Fibroblast of skin of right quadriceps (primary cell): ENCODE measurements at regions not wholly inside any gene's neighbourhood (a gene's known extent, or its start where the extent isn't known, plus 50 kb on each side); places are given as distances from the start of the nearest gene placed in this dataset.

Source experiments
- DNase-seq: peaks from one replicate; pipeline ENCODE4 v3.0.0-alpha.2; 2013

DNA sequence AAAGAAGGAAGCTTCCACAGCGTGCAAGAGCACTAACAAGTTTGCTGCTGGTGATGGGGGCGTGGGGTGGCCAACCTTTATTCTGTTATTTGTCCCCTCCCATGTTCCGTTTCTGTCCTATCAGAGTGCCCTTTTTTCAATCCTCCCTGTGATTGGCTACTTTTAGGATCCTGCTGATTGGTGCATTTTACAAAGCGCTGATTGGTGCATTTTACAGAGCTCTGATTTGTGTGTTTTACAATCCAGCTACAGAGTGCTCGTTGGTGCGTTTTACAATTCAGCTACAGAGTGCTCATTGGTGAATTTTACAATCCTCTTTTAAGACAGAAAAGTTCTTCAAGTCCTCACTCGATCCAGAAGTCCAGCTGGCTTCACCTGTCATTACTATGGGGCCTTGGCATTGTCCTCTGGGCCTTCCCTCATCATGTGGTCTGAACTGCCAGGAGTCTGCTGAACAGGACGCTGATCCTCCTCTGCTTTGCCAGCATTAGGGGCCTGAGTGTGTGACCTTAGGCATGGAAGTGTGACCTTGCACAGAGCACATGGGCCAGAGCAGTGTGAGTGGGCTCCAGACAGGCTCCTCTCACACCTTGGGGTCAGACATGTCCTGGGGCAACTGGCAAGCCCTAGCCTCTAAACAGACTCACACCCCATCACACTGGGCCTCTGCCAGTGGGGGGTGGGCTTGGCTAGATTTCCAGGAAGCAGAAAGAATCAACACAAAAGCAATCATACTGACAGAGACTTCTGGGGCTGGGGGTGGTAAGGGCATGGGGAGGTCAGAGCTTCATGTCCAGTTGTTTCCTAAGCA is 167.4 kb downstream of the PTPN20 start:
- DNase-seq = peak; percentile 9

DNA sequence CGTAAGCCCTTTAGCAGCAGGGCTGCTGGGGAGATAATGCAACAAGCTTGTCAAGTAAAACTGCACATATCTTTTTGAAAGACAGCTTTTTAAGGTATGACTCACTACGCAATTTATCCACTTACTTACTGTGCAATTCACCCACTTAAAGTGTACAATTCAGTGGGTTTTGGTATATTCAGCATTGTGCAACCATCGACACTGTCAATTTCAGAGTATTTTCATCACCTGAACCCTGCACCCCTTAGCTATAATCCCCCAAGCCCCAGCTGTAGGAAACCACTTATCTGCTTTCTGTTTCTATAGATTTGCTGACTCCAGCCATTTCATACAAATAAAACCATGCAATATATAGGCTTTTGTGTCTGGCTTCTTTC is 168.0 kb downstream of the PTPN20 start:
- peak; percentile 13 for DNase-seq

DNA sequence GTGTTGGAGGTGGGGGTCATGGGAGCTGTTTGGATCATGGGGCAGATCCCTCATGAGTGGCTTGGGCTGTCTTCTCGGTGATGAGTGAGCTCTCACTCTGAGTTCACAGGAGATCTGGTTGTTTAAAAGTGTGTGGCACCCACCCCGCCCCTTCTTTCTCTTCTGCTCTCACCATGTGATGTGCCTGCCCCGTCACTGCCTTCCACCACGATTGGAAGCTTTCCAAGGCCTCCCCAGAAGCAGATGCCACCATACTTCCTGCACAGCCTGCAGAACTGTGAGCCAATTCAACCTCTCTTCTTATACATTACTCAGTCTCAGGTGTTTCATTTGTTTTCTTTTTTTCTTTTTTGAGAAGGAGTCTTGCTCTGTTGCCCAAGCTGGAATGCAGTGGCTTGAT is 170.0 kb downstream of the PTPN20 start:
- no peak for DNase-seq

DNA sequence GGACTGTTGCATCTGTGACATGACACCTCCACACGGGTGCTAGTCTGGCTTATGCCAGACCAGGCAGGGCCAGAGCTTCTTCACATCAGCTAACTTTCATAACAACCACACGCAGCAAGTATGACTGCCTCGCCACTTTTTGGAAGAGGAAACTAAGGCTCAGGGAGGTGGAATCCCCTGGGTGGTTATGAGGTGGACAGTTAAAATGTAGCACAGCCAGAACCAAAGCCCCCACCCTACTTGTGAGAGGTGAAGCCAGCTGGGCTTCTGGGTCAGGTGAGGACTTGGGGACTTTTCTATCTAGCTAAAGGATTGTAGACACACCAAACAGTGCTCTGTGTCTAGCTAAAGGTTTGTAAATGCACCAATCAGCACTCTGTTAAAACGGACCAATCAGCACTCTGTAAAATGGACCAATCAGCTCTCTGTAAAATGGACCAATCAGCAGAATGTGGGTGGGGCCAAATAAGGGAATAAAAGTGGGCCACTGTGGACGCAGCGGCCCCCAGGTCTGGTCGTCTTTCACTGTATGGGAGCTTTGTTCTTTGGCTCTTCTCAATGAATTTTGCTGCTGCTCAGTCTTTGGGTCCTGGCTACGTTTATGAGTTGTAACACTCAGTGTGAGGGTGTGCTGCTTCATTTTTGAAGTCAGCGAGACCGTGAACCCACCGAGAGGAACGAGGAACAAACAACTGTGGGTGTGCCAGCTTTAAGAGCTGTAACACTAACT is 171.0 kb downstream of the PTPN20 start:
- no peak for DNase-seq

DNA sequence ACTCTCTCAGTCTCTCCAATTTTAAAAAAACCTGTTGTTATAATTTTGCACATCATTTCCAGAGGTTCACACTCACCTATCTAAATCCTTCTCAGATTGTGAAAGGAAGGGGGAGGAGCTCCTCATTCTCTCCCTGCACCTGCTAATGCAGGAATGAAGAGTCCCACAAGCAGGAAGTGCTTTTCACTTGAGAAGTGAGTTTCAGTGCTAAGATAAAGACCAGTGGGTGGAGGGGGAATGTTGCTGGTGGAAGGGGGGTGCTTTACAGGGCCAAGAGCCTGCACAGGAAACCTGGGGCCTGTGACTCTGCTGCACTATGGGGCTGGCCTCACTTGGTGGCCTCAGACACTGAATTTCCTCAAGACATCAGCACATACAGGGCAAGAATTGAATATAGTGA is 176.4 kb downstream of the PTPN20 start:
- no peak for DNase-seq

DNA sequence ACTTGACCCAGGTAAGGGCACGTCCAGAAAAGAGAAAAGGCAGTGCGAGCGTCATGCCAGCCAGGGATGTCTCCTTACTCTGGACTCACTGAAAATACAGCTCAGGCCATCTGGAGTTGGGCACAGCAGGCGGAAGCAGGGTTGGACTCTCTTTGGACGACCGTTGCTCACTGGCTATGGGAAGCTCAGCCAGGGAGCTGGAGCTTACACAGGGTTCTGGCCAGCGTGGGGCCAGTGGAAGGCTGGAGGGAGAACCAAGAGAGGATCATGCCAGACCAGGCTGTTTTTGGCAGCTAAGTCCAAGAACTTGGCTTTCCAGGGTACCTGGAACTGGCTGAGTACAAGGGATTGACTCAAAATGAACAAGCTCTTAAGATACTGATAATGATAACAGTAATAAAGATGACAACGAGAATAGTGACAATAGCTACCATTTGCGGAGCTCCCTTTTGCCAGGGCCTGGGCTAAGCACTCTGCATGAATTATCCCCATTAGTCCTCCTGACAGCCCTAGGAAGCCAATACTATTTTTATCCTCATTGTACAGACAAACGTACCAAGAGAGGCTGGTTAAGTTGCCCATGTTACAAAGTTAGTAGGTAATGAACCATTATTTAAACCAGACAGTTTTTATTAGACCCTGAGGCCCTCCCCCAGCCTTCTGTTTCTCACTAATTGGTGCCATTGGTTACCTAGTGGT is 177.6 kb downstream of the PTPN20 start:
- DNase-seq = no peak

DNA sequence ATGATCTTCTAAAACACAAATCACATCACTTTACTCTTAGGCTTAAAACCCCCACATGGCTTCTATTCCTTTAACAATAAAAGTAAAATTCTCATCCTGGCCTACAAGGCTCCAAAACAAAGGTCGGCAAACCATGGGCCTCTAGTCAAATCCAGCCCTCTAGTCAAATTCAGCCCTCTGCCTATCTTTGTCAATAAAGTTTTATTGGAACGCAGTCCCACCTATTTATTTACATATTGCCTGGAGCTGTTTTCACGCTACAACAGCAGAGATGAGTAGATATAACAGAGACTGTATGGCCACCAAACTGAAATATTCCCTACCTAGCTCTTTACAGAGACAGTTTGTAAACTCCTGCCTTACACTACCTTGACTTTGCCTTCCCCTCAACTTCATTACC is 178.8 kb downstream of the PTPN20 start:
- no peak for DNase-seq

DNA sequence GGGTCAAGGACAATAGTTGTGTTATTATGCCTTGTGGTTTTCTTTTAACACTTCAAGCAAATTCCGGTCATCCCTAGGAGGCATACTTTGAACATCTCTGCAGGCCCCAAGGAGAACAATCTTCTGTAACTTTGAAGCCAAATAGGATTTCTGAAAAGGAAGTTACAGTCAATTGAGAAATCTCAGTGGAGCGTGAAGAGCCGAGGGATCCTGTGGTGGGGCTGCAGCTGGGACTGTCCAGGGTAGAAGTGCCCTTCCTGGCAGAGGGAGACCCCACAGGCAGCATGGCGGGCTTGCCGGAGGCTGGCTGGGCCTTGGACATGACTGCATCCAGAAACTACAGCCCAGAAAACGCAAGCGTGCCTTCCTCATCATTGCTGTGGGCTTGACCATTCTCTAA is 179.7 kb downstream of the PTPN20 start:
- no peak for DNase-seq

DNA sequence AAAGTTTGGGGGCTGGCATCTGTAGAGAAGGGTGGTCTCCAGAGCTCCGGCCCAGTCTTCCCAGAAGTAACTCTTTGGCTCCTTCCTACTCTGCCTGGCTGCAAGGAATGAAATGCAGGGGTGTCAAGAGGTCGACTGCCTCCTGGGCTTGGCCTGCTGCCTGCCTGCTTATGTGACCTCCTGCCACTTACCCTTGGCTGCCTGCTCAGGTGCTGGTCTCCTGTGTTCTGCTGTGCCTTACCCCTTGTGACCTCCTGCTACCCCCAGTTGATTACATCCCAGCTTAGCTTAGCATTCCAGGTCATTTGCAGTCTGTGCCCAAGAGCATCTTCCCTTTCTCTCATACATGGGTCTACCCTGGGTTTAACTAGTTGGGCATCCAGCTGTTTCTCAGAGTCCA is 180.2 kb downstream of the PTPN20 start:
- no peak for DNase-seq

DNA sequence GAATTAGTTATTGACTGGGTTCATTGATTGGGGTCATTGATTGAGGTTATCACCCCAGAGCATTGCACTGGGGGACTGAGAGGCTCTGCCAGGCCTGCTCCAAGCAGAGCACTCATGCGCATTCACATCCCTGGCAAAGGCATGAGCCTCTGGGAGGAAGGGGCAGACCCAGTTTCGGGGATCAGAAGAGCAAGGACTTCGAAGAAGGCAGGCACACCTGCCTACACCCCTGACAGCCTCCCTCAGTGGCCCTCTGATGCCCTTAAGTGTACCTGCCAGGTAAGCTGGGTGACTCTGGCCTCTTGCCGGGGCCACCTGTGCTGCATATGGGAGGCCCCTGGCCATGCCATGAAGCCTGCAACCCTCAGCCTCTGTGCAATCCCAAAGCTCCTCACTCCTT is 181.1 kb downstream of the PTPN20 start:
- DNase-seq = no peak

DNA sequence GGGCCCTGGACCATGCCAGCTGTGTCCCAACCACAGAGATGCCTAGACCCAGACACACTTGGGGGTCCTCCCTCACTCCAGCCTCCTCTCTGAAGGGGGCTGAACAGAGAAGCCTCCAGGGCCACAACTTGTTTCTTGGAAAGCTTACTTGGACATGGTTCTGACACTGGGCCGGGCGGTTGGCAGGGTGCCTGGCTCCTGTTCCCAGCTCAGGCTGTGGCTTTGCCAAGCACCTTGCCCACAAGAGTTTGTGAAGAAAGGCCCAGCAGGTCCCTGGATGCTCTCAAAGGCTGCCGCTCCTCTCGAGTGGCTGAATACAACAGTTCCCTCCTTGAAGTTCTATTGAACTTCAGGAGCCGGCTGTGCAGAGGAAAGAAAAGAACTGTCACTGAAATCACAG is 181.6 kb downstream of the PTPN20 start:
- no peak for DNase-seq

DNA sequence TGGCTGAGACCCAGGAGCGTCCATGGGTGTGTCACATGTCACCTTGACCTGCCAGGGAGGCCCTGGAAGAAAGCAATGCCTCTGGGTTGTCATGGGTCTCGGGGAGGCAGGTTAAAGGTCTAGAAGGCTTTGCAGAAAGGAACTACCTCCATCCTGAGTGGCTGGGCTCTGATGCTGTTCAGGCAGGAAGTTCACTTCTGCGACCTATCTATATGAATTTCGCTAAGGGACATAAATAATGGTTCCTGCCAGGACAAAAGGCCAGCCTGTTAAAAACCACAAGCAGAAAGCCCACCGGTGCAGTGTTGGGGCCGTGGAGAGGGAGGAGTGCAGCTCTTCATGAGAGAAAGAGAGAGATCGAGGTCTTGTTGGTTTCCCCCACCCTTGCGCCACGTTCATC is 182.9 kb downstream of the PTPN20 start:
- DNase-seq = no peak

DNA sequence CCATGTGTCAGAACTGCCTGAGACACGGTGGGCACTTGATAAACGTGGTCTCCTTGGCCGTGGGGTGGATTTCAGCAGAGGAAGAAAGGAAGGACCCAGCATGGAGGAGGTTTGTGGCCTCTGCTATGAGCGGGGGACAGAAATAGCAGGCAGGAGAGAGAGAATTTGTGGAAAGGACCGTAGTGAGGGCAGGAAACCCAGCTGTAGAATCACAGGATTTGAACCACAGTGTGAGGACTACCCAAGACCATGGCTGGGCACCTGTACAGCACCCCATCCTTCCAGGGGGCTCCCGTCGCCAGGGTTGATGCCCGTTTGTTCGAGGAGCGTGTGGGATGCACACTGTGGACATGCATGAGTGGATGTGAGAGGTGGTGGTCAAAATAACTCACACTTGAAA is 183.4 kb downstream of the PTPN20 start:
- no peak for DNase-seq

DNA sequence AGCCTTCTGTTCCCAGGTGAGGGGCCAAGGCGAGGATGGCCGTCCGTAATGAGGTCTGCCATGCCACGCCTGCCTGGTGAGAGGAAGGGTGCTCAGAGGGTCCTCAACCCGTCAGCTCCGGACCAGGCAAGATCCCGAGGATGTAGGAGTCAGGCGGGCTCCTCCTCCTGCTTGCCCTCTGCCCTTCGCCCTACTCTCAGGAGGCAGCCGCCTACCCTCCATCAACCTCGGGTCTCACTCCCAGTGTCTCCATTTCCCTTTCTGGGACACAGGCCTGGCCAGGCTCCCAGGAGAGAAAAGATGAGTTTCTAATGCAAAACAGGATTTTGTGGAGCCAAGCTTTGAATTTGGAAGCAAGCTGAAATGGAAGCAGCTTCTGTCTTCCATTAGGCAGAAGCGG is 184.0 kb downstream of the PTPN20 start:
- no peak for DNase-seq

DNA sequence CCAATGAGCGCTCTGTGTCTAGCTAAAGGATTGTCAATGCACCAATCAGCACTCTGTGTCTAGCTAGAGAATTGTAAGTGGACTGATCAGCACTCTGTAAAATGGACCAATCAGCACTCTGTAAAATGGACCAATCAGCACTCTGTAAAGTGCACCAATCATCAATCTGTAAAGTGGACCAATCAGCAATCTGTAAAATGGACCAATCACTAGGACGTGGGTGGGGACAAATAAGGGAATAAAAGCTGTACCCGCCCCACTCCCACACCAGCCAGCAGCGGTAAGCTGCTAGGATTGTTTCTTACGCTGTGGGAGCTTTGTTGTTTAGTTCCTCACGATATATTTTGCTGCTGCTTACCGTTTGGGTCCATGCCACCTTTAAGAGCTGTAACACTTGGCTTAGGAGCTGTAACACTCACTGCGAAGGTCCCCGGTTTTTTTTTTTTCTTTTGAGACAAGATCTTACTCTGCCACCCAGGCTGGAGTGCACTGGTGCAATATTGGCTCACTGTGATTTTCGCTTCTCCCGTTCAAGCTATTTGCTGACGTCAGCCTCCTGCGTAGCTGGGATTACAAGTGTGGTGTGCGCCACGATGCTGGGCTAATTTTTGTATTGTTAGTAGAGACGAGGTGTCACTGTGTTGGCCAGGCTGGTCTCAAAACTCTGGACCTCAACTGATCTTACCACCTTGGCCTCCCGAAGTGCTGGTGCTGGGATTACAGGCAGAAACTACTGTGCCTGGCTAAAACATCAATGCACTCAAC is 184.8 kb downstream of the PTPN20 start:
- DNase-seq = no peak

DNA sequence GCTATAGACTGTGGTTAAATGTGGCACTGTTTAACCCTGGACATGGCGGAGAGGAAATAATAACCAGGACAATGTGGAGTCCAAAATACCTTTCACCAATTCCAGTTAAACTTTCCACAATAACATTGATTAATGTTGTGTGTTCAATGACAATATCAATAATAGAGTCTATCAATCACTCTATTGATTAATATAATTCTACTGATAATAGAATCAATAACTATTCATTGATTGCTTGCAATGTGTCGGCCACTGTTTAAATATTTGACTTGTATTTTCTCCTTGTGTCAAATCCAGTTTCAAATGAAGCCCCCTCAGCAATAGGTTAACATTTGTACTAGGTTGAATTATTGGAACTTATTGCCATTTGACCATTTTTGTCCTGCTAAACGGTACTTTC is 187.0 kb downstream of the PTPN20 start:
- DNase-seq = no peak

DNA sequence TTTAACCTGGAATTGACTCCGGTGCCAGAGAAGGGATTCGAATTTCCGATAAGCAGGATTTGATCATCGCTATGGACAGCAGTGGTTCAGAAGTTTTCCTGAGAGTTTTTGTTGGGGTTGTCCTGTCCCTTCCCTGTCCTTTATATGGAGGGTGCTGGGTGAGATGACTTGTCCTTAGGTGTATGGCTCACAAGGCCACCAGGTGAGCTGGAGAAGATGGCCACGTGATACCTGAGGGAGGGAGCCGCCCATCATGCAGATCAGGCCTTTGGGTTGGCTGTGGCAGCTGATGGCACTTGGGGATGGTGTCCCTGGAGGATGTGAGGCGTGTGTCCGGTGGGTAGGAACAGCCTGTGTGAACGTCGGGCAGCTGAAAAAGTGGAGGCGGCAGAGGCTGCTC is 187.7 kb downstream of the PTPN20 start:
- no peak for DNase-seq

DNA sequence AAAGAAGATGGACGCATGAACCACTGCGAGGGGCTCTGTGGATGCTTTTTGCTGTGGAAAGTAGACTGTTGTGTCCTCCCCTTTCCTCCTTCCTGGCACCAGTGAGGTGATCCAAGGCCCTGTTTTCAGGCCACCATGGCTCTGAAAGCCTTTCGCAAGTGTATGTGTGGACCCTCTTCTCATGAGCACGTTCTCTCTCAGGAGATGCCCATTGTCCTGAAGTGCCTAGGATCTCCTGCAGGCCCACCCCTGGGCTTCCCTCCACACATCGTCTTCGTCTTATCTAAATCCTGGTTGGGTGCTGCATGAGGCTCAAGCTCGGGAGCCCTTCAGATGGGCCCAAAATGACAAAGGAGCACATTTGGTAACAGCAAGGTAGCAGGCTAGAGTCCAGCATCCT is 188.2 kb downstream of the PTPN20 start:
- no peak for DNase-seq

DNA sequence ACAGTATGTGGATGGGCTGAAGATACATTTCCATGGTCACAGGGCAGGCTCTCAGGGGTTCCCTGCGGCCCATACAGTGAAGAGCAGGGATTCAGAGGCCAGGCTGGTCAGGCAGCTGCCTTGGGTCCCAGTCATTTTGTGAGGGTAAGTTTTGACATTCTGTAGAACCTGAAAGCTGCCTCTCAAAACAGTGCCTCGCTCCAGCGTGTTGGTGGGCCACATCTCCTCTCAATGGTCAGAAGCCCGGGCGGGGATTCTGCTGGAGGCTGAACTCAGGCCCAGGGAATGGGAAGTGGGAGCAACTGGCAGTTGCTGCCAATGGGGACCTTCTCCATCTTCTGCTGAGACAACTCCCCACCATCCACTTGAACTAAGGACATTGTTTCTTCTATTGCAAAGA is 190.0 kb downstream of the PTPN20 start:
- no peak for DNase-seq

DNA sequence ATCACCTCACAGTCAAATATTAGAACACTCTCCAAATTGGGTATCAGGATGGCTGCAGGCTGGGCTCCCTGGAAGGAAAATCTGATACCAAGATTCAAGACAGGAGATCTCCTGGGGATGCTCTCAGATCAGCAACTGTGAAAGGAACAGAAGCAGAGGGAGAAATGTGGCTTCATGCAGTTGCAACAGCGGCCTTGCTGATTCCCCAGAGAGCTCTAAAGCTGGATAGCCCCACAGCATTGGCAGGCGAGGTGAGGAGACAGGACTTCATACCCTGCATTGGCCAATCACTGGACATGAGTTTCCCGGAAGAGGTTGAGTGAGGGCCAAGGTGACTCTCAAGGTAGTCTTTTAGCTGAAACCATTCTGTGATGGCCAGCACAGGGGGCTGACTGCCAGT is 190.6 kb downstream of the PTPN20 start:
- DNase-seq = no peak

DNA sequence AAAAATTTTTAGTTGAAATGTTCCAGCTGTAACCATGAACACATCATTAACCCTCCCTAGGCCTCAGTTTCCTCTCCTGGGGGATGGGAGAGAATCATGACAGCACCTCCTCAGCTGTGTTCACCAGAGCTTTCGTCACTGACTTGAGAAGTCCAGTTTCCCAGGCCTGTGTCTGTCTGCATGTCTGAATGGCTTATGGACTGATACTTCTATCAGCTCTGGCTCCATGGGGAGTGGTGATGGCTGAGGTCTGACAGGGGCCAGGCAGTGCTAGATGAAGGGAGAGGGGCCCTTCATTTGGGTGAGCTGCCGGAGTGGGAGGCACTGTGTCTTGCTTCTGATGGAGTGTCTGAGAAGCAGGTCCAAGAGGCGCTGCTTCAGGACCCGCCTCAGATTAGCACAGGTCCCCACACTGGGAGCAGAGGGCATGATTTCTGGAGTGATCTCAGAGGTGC is 192.9 kb downstream of the PTPN20 start:
- peak; percentile 44 for DNase-seq

DNA sequence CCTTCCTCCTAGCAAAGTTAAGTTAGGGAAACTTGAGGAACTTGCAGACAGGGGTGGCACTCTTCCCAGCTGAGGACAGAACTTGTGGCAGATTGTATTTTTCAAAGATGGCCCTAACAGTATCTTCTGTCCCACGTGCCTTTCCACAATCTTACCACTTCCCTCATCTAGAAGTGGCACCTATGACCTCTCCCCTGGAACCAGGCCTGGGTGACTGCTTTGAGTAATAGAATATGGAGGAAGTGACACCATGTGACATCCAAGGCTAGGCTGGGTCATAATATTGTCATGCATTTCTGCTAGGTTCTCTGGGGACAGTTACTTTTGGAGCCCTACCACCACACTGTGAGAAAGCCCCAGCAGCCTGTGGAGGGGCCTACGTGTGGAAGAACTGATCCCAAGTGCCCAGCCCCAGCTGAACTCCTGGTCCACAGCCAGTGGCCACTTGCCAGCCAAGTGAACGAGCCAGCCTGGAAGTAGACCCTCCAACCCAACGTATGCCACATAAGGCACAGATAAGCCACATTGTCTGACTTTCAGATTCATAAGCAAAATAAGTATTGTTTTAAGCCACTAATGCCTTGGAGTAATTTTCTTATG is 193.7 kb downstream of the PTPN20 start:
- no peak for DNase-seq
